Vagina (tissue), 2 donors: ENCODE measurements at regions not wholly inside any gene's neighbourhood (a gene's known extent, or its start where the extent isn't known, plus 50 kb on each side); places are given as distances from the start of the nearest gene placed in this dataset.

Experiments
- POLR2A ChIP-seq, 2 donors: fragments of 450-650 bp; IDR thresholded peaks; one replicate each; pipeline ENCODE4 v1.6.1; 2017; ENCODE audit warnings: antibody characterized with exemption in 2 of 2, mild to moderate bottlenecking in 2 of 2, moderate library complexity in 2 of 2
- TF ChIP-seq, protein P1 (sequence below), 3 experiments: fragments of 450-650 bp in 2 of 3; fragments of 200-600 bp in 1 of 3; sonication (generic) in 1 of 3; IDR thresholded peaks; one replicate each; pipeline ENCODE4 v1.5.1; 2017 to 2019; ENCODE audit warnings: antibody characterized with exemption in 3 of 3, mild to moderate bottlenecking in 2 of 3, moderate library complexity in 2 of 3

DNA sequence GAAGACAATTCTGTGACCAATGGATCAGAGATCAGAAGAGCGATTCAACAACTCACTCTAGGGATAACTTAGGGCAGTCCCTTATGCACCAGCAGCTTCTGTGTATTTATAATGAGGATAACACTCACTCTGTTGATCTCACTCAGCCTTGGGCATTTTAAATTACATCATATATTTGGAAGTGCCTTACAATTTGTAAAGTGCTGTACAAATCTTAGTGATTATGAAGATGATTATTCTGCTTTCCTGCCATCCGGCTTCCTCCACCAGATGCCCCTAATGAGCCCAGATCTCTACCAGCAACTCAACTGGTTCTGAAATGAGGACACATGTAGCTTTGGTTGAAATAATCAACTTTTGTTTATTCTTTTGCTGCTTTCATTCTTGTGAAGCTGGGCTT is 105.3 kb downstream of the PCSK1 start:
- TF ChIP-seq, protein P1, sequence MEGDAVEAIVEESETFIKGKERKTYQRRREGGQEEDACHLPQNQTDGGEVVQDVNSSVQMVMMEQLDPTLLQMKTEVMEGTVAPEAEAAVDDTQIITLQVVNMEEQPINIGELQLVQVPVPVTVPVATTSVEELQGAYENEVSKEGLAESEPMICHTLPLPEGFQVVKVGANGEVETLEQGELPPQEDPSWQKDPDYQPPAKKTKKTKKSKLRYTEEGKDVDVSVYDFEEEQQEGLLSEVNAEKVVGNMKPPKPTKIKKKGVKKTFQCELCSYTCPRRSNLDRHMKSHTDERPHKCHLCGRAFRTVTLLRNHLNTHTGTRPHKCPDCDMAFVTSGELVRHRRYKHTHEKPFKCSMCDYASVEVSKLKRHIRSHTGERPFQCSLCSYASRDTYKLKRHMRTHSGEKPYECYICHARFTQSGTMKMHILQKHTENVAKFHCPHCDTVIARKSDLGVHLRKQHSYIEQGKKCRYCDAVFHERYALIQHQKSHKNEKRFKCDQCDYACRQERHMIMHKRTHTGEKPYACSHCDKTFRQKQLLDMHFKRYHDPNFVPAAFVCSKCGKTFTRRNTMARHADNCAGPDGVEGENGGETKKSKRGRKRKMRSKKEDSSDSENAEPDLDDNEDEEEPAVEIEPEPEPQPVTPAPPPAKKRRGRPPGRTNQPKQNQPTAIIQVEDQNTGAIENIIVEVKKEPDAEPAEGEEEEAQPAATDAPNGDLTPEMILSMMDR (IDR thresholded peaks at IDR 0.05) = no peak
- no peak for TF ChIP-seq POLR2A (IDR thresholded peaks at IDR 0.05)
